Stomach (tissue), 4 donors: ENCODE measurements at regions not wholly inside any gene's neighbourhood (a gene's known extent, or its start where the extent isn't known, plus 50 kb on each side); places are given as distances from the start of the nearest gene placed in this dataset.

ENCODE experiments used
- CTCF ChIP-seq, 7 experiments: fragments of 450-650 bp in 4 of 7; fragments of 200-600 bp in 3 of 7; sonication (generic) in 3 of 7; IDR thresholded peaks; one replicate each; pipeline ENCODE4 v1.5.1; 2016 to 2019; ENCODE audit warnings: antibody characterized with exemption in 7 of 7, control low read depth in 2 of 7, mild to moderate bottlenecking in 1 of 7
- EP300 ChIP-seq: sonication (generic); formaldehyde crosslinking; IDR thresholded peaks from one replicate; pipeline ENCODE4 v1.6.1; 2017; ENCODE audit warnings: antibody characterized with exemption
- POLR2A ChIP-seq, 4 donors: fragments of 450-650 bp; IDR thresholded peaks; one replicate each; pipeline ENCODE4 v1.6.1; 2016; ENCODE audit warnings: antibody characterized with exemption in 4 of 4, control low read depth in 2 of 4, mild to moderate bottlenecking in 1 of 4, moderate library complexity in 1 of 4
- POLR2AphosphoS5 ChIP-seq, 3 donors: sonication (generic); formaldehyde crosslinking; IDR thresholded peaks; one replicate each; pipeline ENCODE4 v1.6.1; 2016; ENCODE audit warnings: antibody characterized with exemption in 3 of 3

GRCh38 chr4:173731257-173731656 lies 201.2 kb upstream of the HAND2 start:
- TF ChIP-seq CTCF (IDR thresholded peaks at IDR 0.05) (no peak), POLR2AphosphoS5 (IDR thresholded peaks at IDR 0.05) (no peak), EP300 (no peak), POLR2A (IDR thresholded peaks at IDR 0.05) (no peak)
